ENCODE measurements at regions not wholly inside any gene's neighbourhood (a gene's known extent, or its start where the extent isn't known, plus 50 kb on each side); places are given as distances from the start of the nearest gene placed in this dataset.

- TF ChIP-seq POLR2A (IDR thresholded peaks at IDR 0.05; ENCODE audit: low read depth, low read length) (no peak), POLR2AphosphoS5 (IDR thresholded peaks at IDR 0.05; ENCODE audit: low read depth, low read length) (no peak)
Measured at GRCh38 chr2:12547566-12548170, 169.1 kb upstream of the TRIB2 start.
